HG03432 (cell line): ENCODE measurements at regions not wholly inside any gene's neighbourhood (a gene's known extent, or its start where the extent isn't known, plus 50 kb on each side); places are given as distances from the start of the nearest gene placed in this dataset.

Source experiments
- ATAC-seq: cut with Tn5 transposase; IDR thresholded peaks from one replicate; pipeline ENCODE4 v1.9.1; 2021; ENCODE audit warnings: mild to moderate bottlenecking, moderate library complexity; ENCODE audit not compliant: unreplicated experiment

GRCh38 chr1:87715471-87715870, 386.8 kb downstream of the LMO4 start:
- no peak for ATAC-seq

DNA sequence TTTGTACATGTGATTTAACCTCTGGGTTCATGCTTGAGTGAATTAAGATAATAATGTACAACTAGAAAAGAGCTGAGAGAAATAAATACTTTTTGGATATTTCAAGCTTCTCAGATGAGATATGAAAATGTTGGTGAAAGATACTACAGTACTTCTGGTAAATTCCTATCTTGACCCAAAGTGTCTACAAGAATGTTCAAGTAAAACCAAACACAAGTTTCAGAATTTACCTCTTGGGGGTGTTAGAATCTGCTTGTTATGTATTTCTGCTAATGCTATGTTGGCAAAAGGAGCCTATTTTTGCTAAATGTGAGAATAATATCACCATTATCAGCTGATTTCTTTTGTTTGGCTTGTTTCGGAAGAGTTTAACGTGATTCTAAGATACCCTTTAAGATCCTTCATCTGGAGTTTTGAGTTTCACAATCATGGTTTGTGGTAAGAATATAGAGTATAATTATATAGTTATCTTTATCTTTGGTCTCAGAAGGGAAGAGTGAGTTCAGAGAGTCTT, 388.5 kb downstream of the LMO4 start:
- ATAC-seq: no peak

- ATAC-seq: no peak
Observed at GRCh38 chr1:87718241-87718950, 389.7 kb downstream of the LMO4 start.

DNA sequence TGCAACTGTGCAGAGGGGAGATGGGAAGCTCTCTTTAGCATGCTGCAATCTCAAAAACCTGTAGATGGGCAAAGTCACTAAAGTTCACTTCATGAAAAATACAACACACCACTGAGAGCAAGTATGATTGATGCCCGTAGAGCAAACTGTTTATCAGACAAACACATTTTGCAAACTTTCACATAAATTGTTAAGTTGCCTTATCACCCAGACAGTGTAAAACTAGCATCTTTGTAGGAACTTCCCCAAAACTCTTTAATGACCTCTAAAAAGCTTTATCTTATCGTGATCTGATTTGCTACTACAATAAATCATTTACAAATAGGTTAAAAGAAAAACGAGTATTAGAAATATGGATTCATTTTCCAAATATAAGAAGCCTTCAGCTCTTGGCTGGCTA, 391.0 kb downstream of the LMO4 start:
- ATAC-seq: no peak

- ATAC-seq: no peak
Observed at GRCh38 chr1:87720561-87720960, 391.9 kb downstream of the LMO4 start.

DNA sequence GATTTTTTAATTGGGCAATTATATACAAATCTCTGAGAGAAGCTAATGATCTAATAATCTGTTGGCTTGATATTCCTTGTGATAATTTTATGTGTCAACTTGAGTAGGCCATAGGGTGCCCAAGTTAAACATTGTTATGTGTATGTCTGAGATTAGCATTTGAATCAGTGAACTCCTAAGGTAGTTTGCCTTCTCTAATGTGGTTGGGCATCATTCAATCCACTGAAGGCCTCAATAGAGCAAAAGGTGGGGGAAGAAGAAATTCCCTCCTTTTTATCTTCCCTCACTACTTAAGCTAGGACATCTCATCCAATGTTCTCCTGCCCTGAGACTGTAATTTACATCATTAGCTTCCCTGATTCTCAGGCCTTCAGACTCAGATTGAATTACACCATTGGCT, 394.5 kb downstream of the LMO4 start:
- ATAC-seq: no peak

DNA sequence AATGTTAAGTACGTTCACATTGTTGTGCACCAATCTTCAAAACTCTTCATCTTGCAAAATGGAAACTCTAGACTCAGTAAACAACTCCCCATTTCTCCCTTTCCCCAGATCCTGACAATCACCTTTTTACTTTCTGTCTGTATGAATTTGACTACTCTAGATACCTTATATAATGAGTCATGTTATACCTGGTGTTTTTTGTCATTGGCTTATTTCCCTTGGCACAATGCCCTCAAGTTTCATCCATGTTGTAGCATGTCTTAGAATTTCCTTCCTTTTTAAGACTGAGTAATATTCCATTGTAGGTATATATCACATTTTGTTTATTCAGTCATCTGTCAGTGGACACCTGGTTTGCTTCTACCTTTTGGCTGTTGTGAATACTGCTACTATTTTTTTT, 399.5 kb downstream of the LMO4 start:
- no peak for ATAC-seq

- ATAC-seq: no peak
Observed at GRCh38 chr1:87730274-87731216, 401.9 kb downstream of the LMO4 start.

DNA sequence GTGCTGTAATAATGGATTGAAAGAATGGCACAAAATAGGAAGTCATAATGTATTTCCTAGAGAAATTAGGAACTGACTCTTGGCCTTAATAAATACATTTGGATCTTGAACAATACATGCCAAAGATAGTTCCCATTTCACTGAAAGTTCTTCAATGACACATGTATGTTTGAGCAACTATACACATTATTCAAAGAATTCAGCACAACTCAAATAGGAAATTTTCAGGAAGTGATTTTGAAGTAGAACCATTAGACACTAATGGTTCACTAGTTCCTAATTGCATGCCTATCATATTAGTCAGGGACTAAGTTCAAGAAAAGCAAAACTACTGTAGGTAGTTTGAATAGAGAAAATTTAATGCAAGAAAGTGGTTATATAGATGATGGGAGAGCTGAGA, 404.7 kb downstream of the LMO4 start:
- no peak for ATAC-seq

GRCh38 chr1:87735750-87736149, 407.1 kb downstream of the LMO4 start:
- ATAC-seq: no peak

DNA sequence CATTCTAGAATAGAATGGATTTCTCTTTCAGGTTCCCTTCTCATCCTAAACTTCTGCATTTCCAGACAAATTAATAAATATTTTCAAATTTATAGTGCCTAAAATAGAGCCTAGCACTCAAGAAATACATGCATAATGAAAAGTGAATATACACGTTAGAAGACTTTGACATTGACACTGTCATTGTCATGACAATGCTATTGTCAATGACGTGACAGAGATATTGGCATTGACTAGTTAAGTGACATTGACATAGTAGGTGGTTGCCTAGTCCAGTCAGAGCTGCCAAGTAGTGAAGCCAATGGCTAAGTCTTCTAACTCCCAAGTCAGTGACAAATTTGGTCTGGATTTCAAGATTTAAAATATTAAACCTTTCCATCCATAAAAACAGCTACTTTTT, 410.5 kb downstream of the LMO4 start:
- no peak for ATAC-seq

DNA sequence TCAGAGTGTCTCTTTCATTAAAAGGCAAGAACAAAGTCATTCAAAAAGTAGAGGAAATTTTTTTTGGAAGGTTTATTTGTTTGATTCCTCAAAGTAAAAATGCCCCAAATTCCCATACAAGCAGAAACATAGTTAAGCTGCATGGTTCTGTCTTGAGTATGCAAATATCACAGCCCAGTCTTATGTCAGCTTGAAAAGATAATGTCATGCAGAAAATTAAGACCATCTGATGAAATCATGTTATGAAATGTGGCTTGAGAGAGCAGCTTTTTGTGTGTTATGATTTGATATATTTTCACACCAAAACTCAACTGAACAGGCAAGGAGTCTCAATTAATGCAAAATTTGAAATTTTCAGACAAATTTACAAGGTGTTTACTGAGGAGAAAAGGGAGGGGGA, 411.0 kb downstream of the LMO4 start:
- ATAC-seq: no peak

DNA sequence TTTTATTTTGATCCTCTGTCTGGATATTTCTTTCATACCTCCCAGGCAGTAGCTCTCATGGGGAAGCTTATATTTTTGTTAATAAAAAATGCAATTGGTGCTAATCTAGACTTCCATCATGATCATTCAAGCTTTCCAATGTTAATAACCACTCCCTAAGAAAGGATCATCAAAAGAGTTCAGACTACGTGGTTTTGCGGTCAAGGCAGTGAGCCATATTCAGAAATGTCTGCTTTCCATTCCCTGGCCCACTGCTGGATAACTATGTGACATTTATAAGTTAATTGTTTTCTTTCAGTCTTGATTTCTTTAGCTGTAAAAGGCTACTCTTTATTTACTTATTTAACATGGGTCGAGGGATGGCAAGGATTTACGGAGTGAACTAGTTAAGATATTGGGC, 414.6 kb downstream of the LMO4 start:
- no peak for ATAC-seq

GRCh38 chr1:87744056-87744455, 415.4 kb downstream of the LMO4 start:
- ATAC-seq: no peak

DNA sequence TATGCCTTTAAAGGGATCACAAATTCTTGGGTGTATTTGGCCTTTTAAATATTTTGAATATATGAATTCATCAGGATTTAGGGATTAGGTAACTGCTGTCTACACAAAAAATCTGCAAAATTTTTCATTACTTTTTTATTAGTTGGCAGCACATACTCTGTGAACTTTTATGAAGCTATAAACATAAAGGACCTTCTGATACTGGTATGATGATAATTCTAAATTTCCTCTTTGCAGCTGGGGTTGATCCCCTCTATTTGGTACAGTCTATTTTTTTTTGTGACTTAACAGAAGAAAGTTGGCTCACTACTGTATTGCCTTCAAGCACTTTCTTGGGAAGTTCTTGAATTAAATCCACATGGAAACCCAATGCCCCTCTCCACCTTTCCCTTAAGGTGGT, 416.1 kb downstream of the LMO4 start:
- no peak for ATAC-seq

DNA sequence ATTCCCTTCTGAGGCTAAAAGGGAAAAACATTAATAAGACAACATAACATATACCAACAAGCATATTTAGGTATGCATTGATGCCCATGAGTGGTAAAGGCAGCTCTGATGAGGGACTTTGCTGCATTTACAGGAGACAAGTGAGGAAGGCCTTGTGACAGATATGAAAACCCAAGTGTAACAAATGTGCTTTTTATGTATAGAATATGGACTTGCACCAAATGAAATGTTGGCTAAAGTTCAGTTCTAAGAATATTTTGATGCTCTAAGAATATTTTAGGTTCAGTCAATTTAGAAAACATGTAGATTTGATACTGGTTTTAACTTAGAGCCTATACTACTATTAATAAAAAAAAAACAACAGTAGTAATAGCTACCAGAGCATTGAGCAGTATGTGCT, 424.7 kb downstream of the LMO4 start:
- ATAC-seq: no peak

DNA sequence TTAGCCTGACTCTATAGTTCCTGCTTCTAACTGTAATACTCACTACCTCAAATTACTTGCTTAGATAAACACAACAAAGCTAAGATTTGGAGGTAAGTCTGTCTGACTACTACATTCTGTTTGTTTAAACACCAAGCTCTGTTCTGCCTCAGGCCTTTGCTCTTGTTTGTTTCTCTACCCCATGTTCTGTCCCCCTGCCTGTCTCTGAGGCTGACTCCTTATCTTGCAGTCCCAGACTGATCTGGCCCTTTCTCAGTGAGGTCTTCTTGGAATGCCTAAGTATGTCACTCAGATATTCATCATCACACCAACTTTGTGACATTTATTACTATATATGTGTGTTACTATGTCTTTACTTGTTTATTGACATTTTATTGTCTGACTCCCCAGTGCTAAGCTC, 425.5 kb downstream of the LMO4 start:
- ATAC-seq: no peak

GRCh38 chr1:87757676-87758075, 429.0 kb downstream of the LMO4 start:
- ATAC-seq: no peak

GRCh38 chr1:87759421-87760087, 430.9 kb downstream of the LMO4 start:
- ATAC-seq: no peak

DNA sequence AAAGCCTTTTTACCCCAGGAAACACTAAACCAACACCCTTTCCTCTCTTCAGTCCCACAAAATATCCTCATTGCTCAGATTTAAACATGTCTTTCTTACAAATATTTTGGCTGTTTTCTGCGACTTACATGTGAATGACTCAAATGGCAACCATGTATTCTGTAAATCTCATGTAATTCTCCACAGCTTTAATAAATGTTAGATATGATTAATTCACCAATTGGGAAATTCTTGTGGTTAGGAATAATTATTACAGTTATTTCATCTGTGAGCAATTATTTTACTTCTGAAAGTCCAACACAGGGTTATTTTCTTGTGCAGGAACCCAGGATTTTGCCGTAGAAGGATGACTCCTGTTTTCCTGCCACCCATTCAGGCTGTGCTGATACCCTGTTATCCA, 431.5 kb downstream of the LMO4 start:
- ATAC-seq: no peak

- ATAC-seq: no peak
Observed at GRCh38 chr1:87760654-87761053, 432.0 kb downstream of the LMO4 start.

- ATAC-seq: no peak
Observed at GRCh38 chr1:87763483-87763882, 434.8 kb downstream of the LMO4 start.
